H1 (cell line): ENCODE measurements at regions not wholly inside any gene's neighbourhood (a gene's known extent, or its start where the extent isn't known, plus 50 kb on each side); places are given as distances from the start of the nearest gene placed in this dataset.
A peak's percentile ranks its signal among the peaks of the same experiment; 100 is the strongest.

Source experiments
- CTCF ChIA-PET: fragments of 300-600 bp; sonication (Branson Sonifier 250); formaldehyde crosslinking; loops from one replicate; lab custom pipeline; 2021; ENCODE audit not compliant: partially characterized antibody; lab: Charles Lee
- POLR2A ChIA-PET: fragments of 300-600 bp; sonication (Branson Sonifier 250); formaldehyde crosslinking; loops from one replicate; lab custom pipeline; 2021; ENCODE audit warnings: inconsistent platforms; ENCODE audit not compliant: partially characterized antibody; lab: Charles Lee
- DNase-seq, 2 experiments: peaks; one replicate each; pipeline versions ENCODE4 v3.0.0 to v3.0.0-alpha.2; 2010 to 2022; ENCODE audit warnings: low spot score in 2 of 2, low read depth in 1 of 2, mixed read lengths in 1 of 2
- FAIRE-seq: peaks from 2 replicates; lab custom pipeline; 2011; peaks lifted over from hg19 to GRCh38; lab: Jason Lieb, UNC
- H2AFZ ChIP-seq: 2 replicates; pipeline ENCODE4 v1.8.1; 2012; ENCODE audit warnings: low read length, inconsistent platforms
- H2AK5ac ChIP-seq: 2 replicates; pipeline ENCODE4 v1.6.1; 2013; ENCODE audit warnings: low read depth, low read length
- H2BK120ac ChIP-seq: replicated peaks from 2 replicates; pipeline ENCODE3; 2013; ENCODE audit warnings: low read depth, low read length, inconsistent platforms
- H2BK12ac ChIP-seq: 2 replicates; pipeline ENCODE4 v1.6.1; 2013; ENCODE audit warnings: low read depth, low read length
- H2BK15ac ChIP-seq: 2 replicates; pipeline ENCODE4 v1.6.1; 2013; ENCODE audit warnings: low read length
- H2BK20ac ChIP-seq: 2 replicates; pipeline ENCODE4 v1.6.1; 2013; ENCODE audit warnings: low read length
- H2BK5ac ChIP-seq: 2 replicates; pipeline ENCODE4 v1.6.1; 2013; ENCODE audit warnings: low read depth, low read length
- H3K14ac ChIP-seq: 2 replicates; pipeline ENCODE4 v1.6.1; 2013; ENCODE audit warnings: inconsistent platforms; ENCODE audit not compliant: insufficient read length
- H3K18ac ChIP-seq: 2 replicates; pipeline ENCODE4 v1.6.1; 2013; ENCODE audit warnings: low read length; ENCODE audit errors: extremely low read depth
- H3K23ac ChIP-seq: 2 replicates; pipeline ENCODE4 v1.6.1; 2013; ENCODE audit warnings: inconsistent platforms; ENCODE audit not compliant: insufficient read length
- H3K23me2 ChIP-seq: 2 replicates; pipeline ENCODE4 v1.6.1; 2013; ENCODE audit warnings: low read depth, low read length
- H3K27ac ChIP-seq: 2 replicates; pipeline ENCODE4 v1.6.1; 2011; ENCODE audit warnings: low read depth, low read length, inconsistent platforms
- H3K27me3 ChIP-seq, 4 experiments: replicated peaks in 1 of 4; 1 replicate in 1 of 4; 2 replicates in 3 of 4; pipeline versions ENCODE4 v1.6.1 to v1.8.1; 2011 to 2013; ENCODE audit warnings: low read length in 3 of 4, mild to moderate bottlenecking in 3 of 4, inconsistent platforms in 2 of 4, mixed read lengths in 2 of 4, moderate library complexity in 1 of 4; ENCODE audit not compliant: control insufficient read depth in 3 of 4, insufficient read depth in 3 of 4; ENCODE audit errors: extremely low read depth in 1 of 4
- H3K36me3 ChIP-seq, 4 experiments: 2 replicates each; pipeline versions ENCODE4 v1.6.1 to v1.8.1; 2011 to 2013; ENCODE audit warnings: mild to moderate bottlenecking in 4 of 4, low read length in 3 of 4, moderate library complexity in 2 of 4, control low read depth in 1 of 4, inconsistent platforms in 1 of 4; ENCODE audit not compliant: insufficient read depth in 4 of 4, control insufficient read depth in 2 of 4
- H3K4ac ChIP-seq: replicated peaks from 2 replicates; pipeline ENCODE3; 2013; ENCODE audit warnings: low read length, low read depth, mixed read lengths, inconsistent platforms; ENCODE audit not compliant: insufficient read length
- H3K4me1 ChIP-seq, 4 experiments: replicated peaks in 1 of 4; 1 replicate in 1 of 4; 2 replicates in 3 of 4; pipeline versions ENCODE4 v1.6.1 to v1.8.1; 2011 to 2013; ENCODE audit warnings: low read length in 3 of 4, inconsistent platforms in 2 of 4, mixed read lengths in 1 of 4; ENCODE audit not compliant: insufficient read depth in 4 of 4, control insufficient read depth in 3 of 4
- H3K4me2 ChIP-seq, 2 experiments: 2 replicates each; pipeline versions ENCODE4 v1.6.1 to v1.8.1; 2011 to 2013; ENCODE audit warnings: low read depth in 2 of 2, low read length in 2 of 2, control low read depth in 1 of 2, inconsistent platforms in 1 of 2, mild to moderate bottlenecking in 1 of 2; ENCODE audit not compliant: insufficient read depth in 1 of 2
- H3K4me3 ChIP-seq, 4 experiments: fragments of 200-600, 300-600 bp in 1 of 4; sonication (generic), shearing (Covaris generic), sonication (Bioruptor Twin) in 1 of 4; 2 replicates each; pipeline versions ENCODE4 v1.5.1 to v1.8.1; 2011 to 2016; ENCODE audit warnings: low read length in 4 of 4, low read depth in 3 of 4, control low read depth in 2 of 4, inconsistent platforms in 2 of 4, mild to moderate bottlenecking in 2 of 4, mixed read lengths in 1 of 4, moderate library complexity in 1 of 4; ENCODE audit not compliant: insufficient read depth in 2 of 4; ENCODE audit errors: extremely low read depth in 1 of 4
- H3K56ac ChIP-seq: replicated peaks from 2 replicates; pipeline ENCODE3; 2013; ENCODE audit warnings: low read depth, mild to moderate bottlenecking, mixed read lengths, low read length, inconsistent platforms; ENCODE audit not compliant: insufficient read length
- H3K79me1 ChIP-seq: 2 replicates; pipeline ENCODE4 v1.6.1; 2013; ENCODE audit warnings: low read depth, low read length, control low read depth
- H3K79me2 ChIP-seq, 2 experiments: 2 replicates each; pipeline versions ENCODE4 v1.6.1 to v1.8.1; 2012 to 2013; ENCODE audit warnings: low read length in 2 of 2, mild to moderate bottlenecking in 2 of 2, inconsistent platforms in 1 of 2; ENCODE audit not compliant: insufficient read depth in 2 of 2, control insufficient read depth in 1 of 2
- H3K9ac ChIP-seq, 4 experiments: replicated peaks in 1 of 4; 1 replicate in 1 of 4; 2 replicates in 3 of 4; pipeline versions ENCODE4 v1.6.1 to v1.8.1; 2011 to 2013; ENCODE audit warnings: low read depth in 3 of 4, low read length in 3 of 4, control low read depth in 2 of 4, mild to moderate bottlenecking in 2 of 4, moderate library complexity in 2 of 4, inconsistent platforms in 1 of 4; ENCODE audit errors: extremely low read depth in 1 of 4
- H3K9me3 ChIP-seq, 2 experiments: 2 replicates each; pipeline versions ENCODE4 v1.6.1 to v1.8.1; 2012 to 2013; ENCODE audit warnings: mild to moderate bottlenecking in 2 of 2, moderate library complexity in 2 of 2, control low read depth in 1 of 2, inconsistent platforms in 1 of 2, low read depth in 1 of 2, low read length in 1 of 2, mixed read lengths in 1 of 2; ENCODE audit not compliant: insufficient read depth in 2 of 2
- H4K20me1 ChIP-seq, 2 experiments: replicated peaks in 1 of 2; 2 replicates each; pipeline versions ENCODE3 to v1.8.1; 2011 to 2013; ENCODE audit warnings: inconsistent platforms in 2 of 2, low read length in 2 of 2, mild to moderate bottlenecking in 1 of 2; ENCODE audit not compliant: insufficient read depth in 2 of 2, control insufficient read depth in 1 of 2
- H4K5ac ChIP-seq: 2 replicates; pipeline ENCODE4 v1.6.1; 2013; ENCODE audit warnings: low read length, low read depth, mixed read lengths, inconsistent platforms; ENCODE audit not compliant: insufficient read length
- H4K8ac ChIP-seq: 2 replicates; pipeline ENCODE4 v1.8.0; 2013; ENCODE audit warnings: mild to moderate bottlenecking, moderate library complexity, low read length, inconsistent platforms; ENCODE audit not compliant: insufficient read depth; ENCODE audit errors: extremely low read depth
- H4K91ac ChIP-seq: replicated peaks from 2 replicates; pipeline ENCODE3; 2013; ENCODE audit warnings: low read length, mixed read lengths, inconsistent platforms; ENCODE audit not compliant: insufficient read length
- RAD21 ChIP-seq, 2 experiments: IDR thresholded peaks in 1 of 2; conservative IDR thresholded peaks in 1 of 2; 2 replicates each; pipeline ENCODE4 v1.6.1; 2011; ENCODE audit warnings: low read depth in 2 of 2, low read length in 2 of 2, improper control_type of control experiment in 1 of 2, inconsistent platforms in 1 of 2, mild to moderate bottlenecking in 1 of 2, moderate library complexity in 1 of 2
- SP4 ChIP-seq: IDR thresholded peaks from 2 replicates; pipeline ENCODE4 v1.6.1; 2012; ENCODE audit warnings: low read length, inconsistent platforms
- WGBS, 2 experiments: shearing (Covaris generic) in 1 of 2; methylation state at CpG; one replicate each; pipeline versions ENCODE4 v1.1.6 to v1.1.7; 2013 to 2015; ENCODE audit warnings: low lambda C conversion rate in 2 of 2, mixed read lengths in 2 of 2, inconsistent platforms in 1 of 2, low coverage in 1 of 2, missing lambda C conversion rate in 1 of 2; ENCODE audit not compliant: insufficient replicate concordance in 2 of 2, insufficient coverage in 1 of 2, insufficient read length in 1 of 2; ENCODE audit errors: extremely low coverage in 1 of 2, missing lambda C conversion rate in 1 of 2; 5-methylcytosine and 5-hydroxymethylcytosine counted together

- Histone ChIP-seq H4K8ac (no peak overlapping the region; the same call in 1 of the 2 replicates), H3K27ac (no peak overlapping the region), H2BK15ac (no peak overlapping the region), H3K4ac (no peak overlapping the region), H4K5ac (no peak overlapping the region), H2AK5ac (no peak overlapping the region), H3K27me3 (no peaks in the 10 kb centered on the region), H3K79me1 (no peaks in the 10 kb centered on the region), H3K4me2 (peak overlapping the region; percentile 14 to 41; a peak in 3 of 4 replicates), H2BK120ac (no peak overlapping the region), H3K23ac (no peak overlapping the region), H3K23me2 (no peaks in the 10 kb centered on the region), H4K20me1 (no peaks in the 10 kb centered on the region), H2BK5ac (peak overlapping the region; percentile 23; the same call in 1 of the 2 replicates), H3K79me2 (no peaks in the 10 kb centered on the region), H3K14ac (no peak overlapping the region), H3K9ac (no peak overlapping the region), H2BK20ac (no peak overlapping the region), H3K36me3 (no peaks in the 10 kb centered on the region), H3K9me3 (peaks cover 0 to under 1% of the 10 kb centered on the region in 2 experiments; a peak in 1 of 4 replicates), H3K4me3 (no peak overlapping the region), H2AFZ (no peak overlapping the region), H3K18ac (no peak overlapping the region; the same call in 1 of the 2 replicates), H3K56ac (no peak overlapping the region), H2BK12ac (no peak overlapping the region), H4K91ac (no peak overlapping the region), H3K4me1 (peaks cover 6 to 17% (median 8%) of the 10 kb centered on the region in 4 experiments; a peak in 6 of 7 replicates)
- POLR2A ChIA-PET: interaction anchor here (1.4 to 1.5 kb wide), 2 partner anchors 31 to 78 kb away, joined by 4 to 5 read pairs; partner anchors contain the start of gene RPLP1
- 69% methylated on average over 13 of the region's 13 CpGs; no CpG with 5 or more reads in 1 of the 2 experiments for WGBS, 2 experiments
- CTCF ChIA-PET: interaction anchor here (0.7 to 2.1 kb wide), 6 partner anchors 7 to 304 kb away, joined by 3 to 10 read pairs (median 4); no protein-coding TSS in a partner anchor
- DNase-seq (no peak), FAIRE-seq (no peak)
- TF ChIP-seq RAD21 (IDR thresholded peaks at IDR 0.05 in 1 of 2, conservative IDR thresholded peaks at IDR 0.05 in 1 of 2; ENCODE audit: low read depth in 2 of 2, low read length in 2 of 2) (no peak), SP4 (no peak)
Measured at GRCh38 chr15:69530991-69531664, 78.5 kb downstream of the RPLP1 start.
